ENCODE measurements at regions not wholly inside any gene's neighbourhood (a gene's known extent, or its start where the extent isn't known, plus 50 kb on each side); places are given as distances from the start of the nearest gene placed in this dataset.

GRCh38 chr14:83883732-83884131 is 1646.2 kb upstream of the FLRT2 start:
- TF ChIP-seq EZH2 (IDR thresholded peaks at IDR 0.05; ENCODE audit: insufficient read depth, poor library complexity, severe bottlenecking): no peak
- TF ChIP-seq EZH2phosphoT487 (IDR thresholded peaks at IDR 0.05; ENCODE audit: insufficient read depth, low read depth): no peak
